Activated CD4-positive, alpha-beta T cell treated with anti-CD3 and anti-CD28 coated beads for 48 hours (primary cell): ENCODE measurements at regions not wholly inside any gene's neighbourhood (a gene's known extent, or its start where the extent isn't known, plus 50 kb on each side); places are given as distances from the start of the nearest gene placed in this dataset.

ENCODE experiments used
- DNase-seq: peaks from one replicate; pipeline ENCODE4 v3.0.0-alpha.2; 2020

DNA sequence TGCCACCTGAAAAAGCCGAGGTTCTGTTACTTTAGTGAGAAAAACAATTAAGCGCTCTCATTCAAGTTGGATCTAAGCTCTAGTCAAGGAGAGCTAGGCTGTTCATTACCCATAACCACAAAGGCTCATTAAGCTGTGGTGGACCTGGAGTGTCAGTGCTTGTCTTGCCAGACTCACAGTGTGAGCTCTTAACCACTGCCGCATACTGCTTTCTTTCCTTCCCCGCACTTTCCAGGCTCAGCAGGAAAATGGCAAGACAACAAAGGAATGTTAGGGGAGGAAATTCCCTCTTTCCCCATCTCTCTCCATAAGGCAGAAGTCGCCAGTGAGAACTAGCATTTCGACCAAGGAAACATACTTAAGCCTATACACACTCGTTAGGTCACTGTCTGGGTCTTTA lies 467.3 kb downstream of the ENC1 start:
- DNase-seq = no peak

DNA sequence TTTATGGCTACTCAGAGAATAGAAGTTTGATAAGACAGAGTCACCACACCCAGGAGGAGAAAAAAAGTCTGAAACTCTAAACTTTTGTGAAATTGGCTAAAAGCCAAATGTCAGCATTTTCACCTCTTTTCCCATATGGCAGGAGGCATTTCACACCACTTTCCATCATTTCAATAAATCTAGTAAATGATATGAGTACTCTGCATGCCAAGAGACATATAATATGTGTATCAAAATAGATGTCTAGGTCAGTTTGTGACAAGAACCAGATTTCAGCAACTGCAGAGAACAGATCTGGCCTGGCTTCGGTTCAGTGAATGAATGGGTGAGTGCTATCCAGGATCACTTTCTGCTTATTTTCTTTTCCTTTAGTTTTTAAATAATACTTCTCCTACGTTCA lies 470.8 kb downstream of the ENC1 start:
- no peak for DNase-seq

DNA sequence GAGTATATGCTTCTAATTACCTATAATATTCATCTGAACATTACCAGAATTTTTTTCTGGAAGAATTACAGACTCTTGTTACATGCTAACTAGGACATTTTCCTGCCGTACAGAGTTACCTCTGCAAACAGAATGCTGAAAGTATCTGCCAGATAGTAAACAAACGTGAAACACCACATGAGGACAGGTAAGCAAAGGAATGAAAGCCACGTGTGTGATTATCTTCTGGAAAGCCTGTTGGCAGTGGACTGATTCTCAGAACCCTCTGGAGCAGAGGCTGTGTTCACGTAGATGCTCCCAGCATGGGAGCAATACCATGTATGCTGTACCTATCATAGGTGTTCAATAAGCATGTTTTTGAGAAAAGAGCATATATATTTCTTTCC lies 472.6 kb downstream of the ENC1 start:
- DNase-seq = no peak

- no peak for DNase-seq
Observed at GRCh38 chr5:74167206-74167929, 473.2 kb downstream of the ENC1 start.

- no peak for DNase-seq
Observed at GRCh38 chr5:74166064-74166463, 474.5 kb downstream of the ENC1 start.

- DNase-seq = no peak
Observed at GRCh38 chr5:74164725-74165235, 475.7 kb downstream of the ENC1 start.

GRCh38 chr5:74162524-74162923 lies 478.0 kb downstream of the ENC1 start:
- no peak for DNase-seq

GRCh38 chr5:74161170-74161569 lies 479.4 kb downstream of the ENC1 start:
- DNase-seq = no peak

- no peak for DNase-seq
Observed at GRCh38 chr5:74156728-74157383, 483.7 kb downstream of the ENC1 start.

DNA sequence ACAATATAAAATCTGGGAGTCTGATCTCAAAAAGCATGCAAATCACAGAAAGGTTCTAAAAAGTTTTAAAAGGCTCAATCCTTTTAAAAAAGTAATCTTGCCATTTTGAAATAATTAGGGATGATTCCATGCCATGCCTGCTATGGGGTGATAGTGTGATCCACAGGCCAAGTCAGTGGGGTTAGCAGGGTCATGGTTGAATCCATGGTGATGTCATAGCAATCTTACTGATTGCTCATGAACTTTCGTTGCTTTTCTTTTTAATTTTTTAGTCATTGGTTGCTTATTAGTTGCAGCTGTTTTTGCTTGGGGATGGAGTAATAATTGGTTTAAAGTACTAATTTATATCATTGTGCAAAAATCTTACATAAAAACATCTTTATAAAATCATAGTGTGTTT lies 485.0 kb downstream of the ENC1 start:
- DNase-seq = no peak

- DNase-seq = no peak
Observed at GRCh38 chr5:74154526-74154925, 486.0 kb downstream of the ENC1 start.

GRCh38 chr5:74153255-74153790 lies 487.2 kb downstream of the ENC1 start:
- no peak for DNase-seq

- DNase-seq = no peak
Observed at GRCh38 chr5:74152625-74153254, 487.8 kb downstream of the ENC1 start.

DNA sequence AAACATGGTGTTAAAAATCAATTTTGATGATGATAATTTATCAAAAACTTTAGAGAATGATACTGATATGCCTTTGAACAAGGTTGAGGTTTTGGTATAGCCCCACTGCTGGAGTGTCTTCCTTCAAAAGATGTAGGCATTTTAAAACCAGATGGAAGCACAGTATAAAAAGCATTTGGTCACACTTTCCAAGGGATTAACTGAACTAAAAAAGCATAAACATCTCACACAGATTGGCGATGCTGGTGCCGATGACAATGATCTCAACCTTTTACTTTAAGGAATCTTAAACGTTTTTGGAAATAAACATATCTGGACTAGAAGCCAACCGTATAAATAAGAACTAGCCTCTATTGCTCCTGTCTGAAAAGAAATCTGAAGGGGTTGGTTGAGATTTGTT lies 488.4 kb downstream of the ENC1 start:
- DNase-seq = no peak

DNA sequence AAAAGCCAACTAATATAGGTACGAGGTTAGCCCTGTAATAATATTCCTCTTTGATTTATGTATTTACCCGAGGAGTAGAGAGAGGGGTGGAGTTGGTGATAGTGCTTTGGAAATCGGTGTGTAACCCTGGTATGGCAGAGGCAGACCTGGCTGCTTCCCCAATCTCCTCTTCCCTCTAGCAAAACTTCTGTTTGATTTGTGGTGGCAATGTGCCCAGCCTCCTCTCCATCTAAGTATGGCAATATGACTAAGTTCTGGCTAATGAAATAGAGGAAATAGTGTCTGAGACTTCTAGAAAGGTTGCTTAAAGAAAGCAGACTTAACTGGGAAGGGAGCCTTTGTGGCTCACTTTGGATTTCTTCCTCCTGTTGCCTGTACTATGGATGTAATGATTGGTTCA lies 491.1 kb downstream of the ENC1 start:
- DNase-seq = no peak

- DNase-seq = no peak
Observed at GRCh38 chr5:74148321-74148720, 492.2 kb downstream of the ENC1 start.

GRCh38 chr5:74146796-74147195 lies 493.7 kb downstream of the ENC1 start:
- DNase-seq = no peak

- no peak for DNase-seq
Observed at GRCh38 chr5:74145951-74146350, 494.6 kb downstream of the ENC1 start.

DNA sequence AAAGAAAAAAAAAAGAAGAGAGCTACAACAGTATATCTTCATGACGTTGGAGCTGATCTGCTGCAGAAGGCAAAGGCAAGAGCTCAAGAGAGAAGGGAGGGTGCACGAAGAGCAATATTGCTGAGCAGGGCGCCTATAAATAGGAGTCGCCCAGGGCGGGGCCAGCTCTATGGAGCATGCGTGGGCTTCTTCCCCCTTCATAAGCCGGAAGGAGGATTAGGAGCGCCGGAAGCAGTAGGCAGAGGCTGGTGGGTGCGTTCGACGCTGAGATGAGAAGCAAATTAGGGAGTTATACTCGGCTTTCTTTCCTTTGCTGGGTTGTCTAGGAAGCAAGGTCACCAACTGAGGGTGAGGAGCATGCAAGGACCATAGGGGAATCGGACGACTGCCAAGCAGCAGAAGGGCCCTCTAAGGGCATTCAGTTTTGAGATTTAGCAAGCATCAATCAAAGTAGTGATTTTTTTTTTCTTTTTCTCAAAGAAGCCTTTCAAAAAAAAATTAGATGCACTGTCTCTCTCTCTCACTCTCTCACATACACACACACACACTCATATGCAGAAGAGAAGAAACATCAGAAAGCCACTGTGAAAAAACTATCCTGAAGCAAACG lies 496.7 kb downstream of the ENC1 start:
- DNase-seq = no peak

GRCh38 chr5:74143151-74143550 lies 497.4 kb downstream of the ENC1 start:
- DNase-seq = no peak

GRCh38 chr5:74141053-74141452 lies 499.5 kb downstream of the ENC1 start:
- DNase-seq = no peak

DNA sequence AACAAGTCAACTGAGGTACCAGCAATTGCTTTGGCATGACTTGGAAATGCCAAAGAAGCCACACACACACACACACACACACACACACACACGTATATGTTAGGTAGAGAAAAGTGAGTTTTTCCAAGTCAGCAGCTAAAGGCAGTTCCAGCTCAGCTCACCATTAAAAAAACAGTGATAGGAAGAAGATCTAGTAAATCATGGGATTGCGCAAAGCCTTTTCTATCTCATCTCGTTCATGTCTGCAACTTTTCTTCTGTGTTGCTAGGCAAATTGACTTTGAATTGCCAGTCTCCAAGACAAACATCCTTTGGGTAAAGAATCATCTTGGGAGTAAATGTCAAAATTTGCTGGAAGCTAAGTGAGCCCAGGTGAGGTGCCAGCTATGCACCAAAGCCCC lies 500.1 kb downstream of the ENC1 start:
- no peak for DNase-seq

- DNase-seq = no peak
Observed at GRCh38 chr5:74139589-74139988, 500.9 kb downstream of the ENC1 start.

- no peak for DNase-seq
Observed at GRCh38 chr5:74138721-74139120, 501.8 kb downstream of the ENC1 start.
